ENCODE measurements at regions not wholly inside any gene's neighbourhood (a gene's known extent, or its start where the extent isn't known, plus 50 kb on each side); places are given as distances from the start of the nearest gene placed in this dataset.

GRCh38 chr10:49241385-49241784, 53.2 kb upstream of the TMEM273 start:
- TF ChIP-seq NFATC4 (CRISPR knock-in tag; IDR thresholded peaks at IDR 0.05) (no peak), JAZF1 (CRISPR knock-in tag; IDR thresholded peaks at IDR 0.05) (no peak), PRDM15 (CRISPR knock-in tag; IDR thresholded peaks at IDR 0.05) (no peak), CBFB (CRISPR knock-in tag; IDR thresholded peaks at IDR 0.05; ENCODE audit: low read depth) (no peak), SP1 (CRISPR knock-in tag; conservative IDR thresholded peaks at IDR 0.05) (no peak)
- TF ChIP-seq, protein P1, sequence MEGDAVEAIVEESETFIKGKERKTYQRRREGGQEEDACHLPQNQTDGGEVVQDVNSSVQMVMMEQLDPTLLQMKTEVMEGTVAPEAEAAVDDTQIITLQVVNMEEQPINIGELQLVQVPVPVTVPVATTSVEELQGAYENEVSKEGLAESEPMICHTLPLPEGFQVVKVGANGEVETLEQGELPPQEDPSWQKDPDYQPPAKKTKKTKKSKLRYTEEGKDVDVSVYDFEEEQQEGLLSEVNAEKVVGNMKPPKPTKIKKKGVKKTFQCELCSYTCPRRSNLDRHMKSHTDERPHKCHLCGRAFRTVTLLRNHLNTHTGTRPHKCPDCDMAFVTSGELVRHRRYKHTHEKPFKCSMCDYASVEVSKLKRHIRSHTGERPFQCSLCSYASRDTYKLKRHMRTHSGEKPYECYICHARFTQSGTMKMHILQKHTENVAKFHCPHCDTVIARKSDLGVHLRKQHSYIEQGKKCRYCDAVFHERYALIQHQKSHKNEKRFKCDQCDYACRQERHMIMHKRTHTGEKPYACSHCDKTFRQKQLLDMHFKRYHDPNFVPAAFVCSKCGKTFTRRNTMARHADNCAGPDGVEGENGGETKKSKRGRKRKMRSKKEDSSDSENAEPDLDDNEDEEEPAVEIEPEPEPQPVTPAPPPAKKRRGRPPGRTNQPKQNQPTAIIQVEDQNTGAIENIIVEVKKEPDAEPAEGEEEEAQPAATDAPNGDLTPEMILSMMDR (IDR thresholded peaks at IDR 0.05), result no peak
- TF ChIP-seq, protein P2, sequence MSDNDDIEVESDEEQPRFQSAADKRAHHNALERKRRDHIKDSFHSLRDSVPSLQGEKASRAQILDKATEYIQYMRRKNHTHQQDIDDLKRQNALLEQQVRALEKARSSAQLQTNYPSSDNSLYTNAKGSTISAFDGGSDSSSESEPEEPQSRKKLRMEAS (CRISPR knock-in tag; IDR thresholded peaks at IDR 0.05), result no peak
